Testis (tissue), 2 donors: ENCODE measurements at regions not wholly inside any gene's neighbourhood (a gene's known extent, or its start where the extent isn't known, plus 50 kb on each side); places are given as distances from the start of the nearest gene placed in this dataset.

Experiments used
- DNase-seq: peaks from one replicate; pipeline ENCODE4 v3.0.0-alpha.2; 2019
- H3K27ac ChIP-seq, 2 donors: fragments of 200-600 bp; sonication (generic); one replicate each; pipeline ENCODE4 v1.5.1; 2019
- H3K27me3 ChIP-seq: fragments of 200-600 bp; sonication (generic); one replicate; pipeline ENCODE4 v1.5.1; 2019
- H3K36me3 ChIP-seq: fragments of 200-600 bp; sonication (generic); one replicate; pipeline ENCODE4 v1.5.1; 2017; ENCODE audit warnings: low read depth; ENCODE audit errors: missing control alignments
- H3K4me1 ChIP-seq: fragments of 200-600 bp; sonication (generic); one replicate; pipeline ENCODE4 v1.5.1; 2019
- H3K4me3 ChIP-seq, 2 donors: fragments of 200-600 bp; sonication (generic); one replicate each; pipeline ENCODE4 v1.5.1; 2017 to 2019
- H3K9me3 ChIP-seq: fragments of 200-600 bp; sonication (generic); one replicate; pipeline ENCODE4 v1.5.1; 2017
- POLR2A ChIP-seq: fragments of 450-650 bp; IDR thresholded peaks from one replicate; pipeline ENCODE4 v1.6.1; 2017; ENCODE audit warnings: antibody characterized with exemption, mild to moderate bottlenecking, moderate library complexity
- WGBS, 2 donors: methylation state at CpG; one replicate each; pipeline ENCODE4 v1.1.5; 2018; 5-methylcytosine and 5-hydroxymethylcytosine counted together
- intact Hi-C: fragments of 100-400 bp; cut with DNase I; formaldehyde crosslinking; loops from one replicate; pipeline ENCODE4 v1.15.1; 2023; ENCODE audit warnings: low total_unique reads
- TF ChIP-seq, protein P1 (sequence below), 3 experiments: fragments of 450-650 bp in 2 of 3; fragments of 200-600 bp in 1 of 3; sonication (generic) in 1 of 3; IDR thresholded peaks; one replicate each; pipeline ENCODE4 v1.5.1; 2016 to 2019; ENCODE audit warnings: antibody characterized with exemption in 3 of 3, mild to moderate bottlenecking in 2 of 3, moderate library complexity in 1 of 3

GRCh38 chr5:103783669-103784068 is 221.1 kb upstream of the NUDT12 start:
- Histone ChIP-seq H3K4me1 (no peaks in the 10 kb centered on the region), H3K9me3 (no peaks in the 10 kb centered on the region), H3K27me3 (no peaks in the 10 kb centered on the region), H3K36me3 (no peaks in the 10 kb centered on the region), H3K27ac (no peak overlapping the region), H3K4me3 (no peak overlapping the region)
- no peak for TF ChIP-seq POLR2A
- TF ChIP-seq, protein P1, sequence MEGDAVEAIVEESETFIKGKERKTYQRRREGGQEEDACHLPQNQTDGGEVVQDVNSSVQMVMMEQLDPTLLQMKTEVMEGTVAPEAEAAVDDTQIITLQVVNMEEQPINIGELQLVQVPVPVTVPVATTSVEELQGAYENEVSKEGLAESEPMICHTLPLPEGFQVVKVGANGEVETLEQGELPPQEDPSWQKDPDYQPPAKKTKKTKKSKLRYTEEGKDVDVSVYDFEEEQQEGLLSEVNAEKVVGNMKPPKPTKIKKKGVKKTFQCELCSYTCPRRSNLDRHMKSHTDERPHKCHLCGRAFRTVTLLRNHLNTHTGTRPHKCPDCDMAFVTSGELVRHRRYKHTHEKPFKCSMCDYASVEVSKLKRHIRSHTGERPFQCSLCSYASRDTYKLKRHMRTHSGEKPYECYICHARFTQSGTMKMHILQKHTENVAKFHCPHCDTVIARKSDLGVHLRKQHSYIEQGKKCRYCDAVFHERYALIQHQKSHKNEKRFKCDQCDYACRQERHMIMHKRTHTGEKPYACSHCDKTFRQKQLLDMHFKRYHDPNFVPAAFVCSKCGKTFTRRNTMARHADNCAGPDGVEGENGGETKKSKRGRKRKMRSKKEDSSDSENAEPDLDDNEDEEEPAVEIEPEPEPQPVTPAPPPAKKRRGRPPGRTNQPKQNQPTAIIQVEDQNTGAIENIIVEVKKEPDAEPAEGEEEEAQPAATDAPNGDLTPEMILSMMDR (IDR thresholded peaks at IDR 0.05) = no peak
- DNase-seq = no peak
- intact Hi-C loops = no loop called here
- 89 to 97% methylated on average over 1 of the region's 1 CpG for WGBS, 2 donors

DNA sequence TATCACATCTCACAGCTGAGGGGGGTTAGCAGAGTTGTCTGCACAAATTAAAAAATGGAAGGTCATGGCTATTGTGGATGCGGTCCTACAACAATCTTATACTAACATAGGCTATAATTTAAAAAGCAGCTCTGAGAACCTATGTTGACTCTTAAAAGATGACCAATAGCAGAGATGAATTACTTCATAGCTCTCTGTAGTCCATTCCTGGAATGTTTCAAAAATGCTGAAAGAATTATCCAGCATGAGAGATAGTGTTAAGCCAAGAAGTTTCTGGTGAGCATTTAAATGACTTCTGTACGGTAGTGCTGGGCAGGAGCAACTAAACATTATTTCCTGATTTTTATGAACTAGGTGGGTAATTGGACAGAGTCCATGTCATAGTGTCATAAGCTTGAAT is 218.2 kb upstream of the NUDT12 start:
- no peaks in the 10 kb centered on the region for H3K27me3 ChIP-seq
- TF ChIP-seq, protein P1 (IDR thresholded peaks at IDR 0.05) = no peak
- no peak for TF ChIP-seq POLR2A
- H3K9me3 ChIP-seq = no peaks in the 10 kb centered on the region
- H3K36me3 ChIP-seq = no peaks in the 10 kb centered on the region
- H3K4me3 ChIP-seq = no peak overlapping the region
- 73 to 74% methylated on average over 2 of the region's 2 CpGs for WGBS, 2 donors
- no peak overlapping the region for H3K27ac ChIP-seq
- H3K4me1 ChIP-seq = no peaks in the 10 kb centered on the region
- no peak for DNase-seq
- intact Hi-C loops = no loop called here

GRCh38 chr5:103774721-103775120 is 212.1 kb upstream of the NUDT12 start:
- Histone ChIP-seq H3K36me3 (no peaks in the 10 kb centered on the region), H3K27me3 (no peaks in the 10 kb centered on the region), H3K9me3 (no peaks in the 10 kb centered on the region), H3K4me1 (no peaks in the 10 kb centered on the region), H3K27ac (no peak overlapping the region), H3K4me3 (no peak overlapping the region)
- DNase-seq = no peak
- intact Hi-C loops = no loop called here
- WGBS, 2 donors = 72 to 81% methylated on average over 1 of the region's 1 CpG
- TF ChIP-seq, protein P1 (IDR thresholded peaks at IDR 0.05) = no peak
- TF ChIP-seq POLR2A = no peak

GRCh38 chr5:103772248-103772647 is 209.7 kb upstream of the NUDT12 start:
- no peak for TF ChIP-seq POLR2A
- TF ChIP-seq, protein P1 (IDR thresholded peaks at IDR 0.05) = no peak
- intact Hi-C loops = no loop called here
- H3K27ac ChIP-seq = no peak overlapping the region

GRCh38 chr5:103764403-103764802 is 201.8 kb upstream of the NUDT12 start:
- intact Hi-C loops = no loop called here
- Histone ChIP-seq H3K36me3 (no peaks in the 10 kb centered on the region), H3K27ac (no peak overlapping the region), H3K9me3 (no peaks in the 10 kb centered on the region), H3K4me1 (no peaks in the 10 kb centered on the region), H3K27me3 (no peaks in the 10 kb centered on the region), H3K4me3 (no peak overlapping the region)
- no peak for TF ChIP-seq POLR2A
- TF ChIP-seq, protein P1 (IDR thresholded peaks at IDR 0.05) = no peak
- WGBS, 2 donors = 87 to 92% methylated on average over 7 to 10 of the region's 10 CpGs
- DNase-seq = no peak

More at GRCh38 chr5:103772248-103772647, 209.7 kb upstream of the NUDT12 start:
- no peak for DNase-seq
- H3K36me3 ChIP-seq = no peaks in the 10 kb centered on the region
- H3K4me1 ChIP-seq = no peaks in the 10 kb centered on the region
- no peak overlapping the region for H3K4me3 ChIP-seq
- no peaks in the 10 kb centered on the region for H3K27me3 ChIP-seq
- H3K9me3 ChIP-seq = no peaks in the 10 kb centered on the region
- WGBS, 2 donors = 92 to 98% methylated on average over 2 of the region's 2 CpGs
